ENCODE measurements at regions not wholly inside any gene's neighbourhood (a gene's known extent, or its start where the extent isn't known, plus 50 kb on each side); places are given as distances from the start of the nearest gene placed in this dataset.

DNA sequence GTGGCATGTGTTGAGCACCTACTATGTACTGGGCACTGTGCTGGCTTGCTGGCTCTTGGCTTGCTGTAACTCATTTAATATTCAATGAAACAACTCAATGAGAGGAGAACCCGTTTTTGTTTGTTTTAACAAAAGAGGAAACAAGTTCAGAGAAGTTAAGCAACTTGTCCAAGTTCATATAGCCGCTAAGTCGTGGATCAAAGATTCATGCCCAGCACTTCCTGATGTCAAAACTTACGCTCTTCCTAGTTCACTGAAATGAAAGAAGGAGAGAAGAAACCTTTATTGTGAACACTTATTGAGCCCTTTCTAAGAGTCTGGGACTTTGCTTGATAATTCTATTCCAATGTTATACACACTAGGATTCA, 475.9 kb downstream of the PTPRU start:
- no peak for DNase-seq

DNA sequence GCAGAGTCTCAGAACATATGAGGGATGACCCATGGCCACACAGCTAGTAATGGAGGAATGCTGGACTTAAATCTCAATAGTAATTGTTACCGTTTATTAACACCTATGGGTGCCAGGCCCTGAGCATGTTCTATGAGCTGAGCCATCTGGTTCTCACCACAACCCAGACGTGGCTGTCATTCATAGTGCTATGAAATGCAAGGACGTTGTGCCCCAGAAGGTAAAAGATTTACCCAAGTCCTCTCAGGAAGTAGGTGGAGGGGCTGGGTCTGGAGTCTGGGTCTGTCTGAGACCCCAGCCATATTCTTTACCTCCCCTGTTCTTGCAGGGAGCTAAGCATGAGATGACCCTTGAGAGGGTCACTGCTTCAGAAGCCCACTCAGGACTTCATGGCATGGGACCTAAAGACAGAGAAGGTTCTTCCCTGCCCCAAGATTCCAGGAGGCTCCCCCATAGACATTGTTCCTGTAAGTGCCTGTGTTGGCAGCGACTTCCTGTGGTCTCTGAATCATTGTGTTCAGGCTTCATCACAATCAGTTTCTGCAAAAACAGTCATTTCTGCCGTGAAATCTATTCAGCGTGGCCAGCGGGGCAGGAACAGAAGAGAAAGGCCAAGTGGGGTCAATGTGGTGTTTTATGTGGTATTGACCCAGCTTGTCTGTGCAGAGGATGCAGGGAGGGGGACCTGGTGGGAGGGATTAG, 475.4 kb downstream of the PTPRU start:
- DNase-seq: no peak

- no peak for DNase-seq
These were observed 473.5 kb downstream of the PTPRU start for GRCh38 chr1:29709704-29710280.

DNA sequence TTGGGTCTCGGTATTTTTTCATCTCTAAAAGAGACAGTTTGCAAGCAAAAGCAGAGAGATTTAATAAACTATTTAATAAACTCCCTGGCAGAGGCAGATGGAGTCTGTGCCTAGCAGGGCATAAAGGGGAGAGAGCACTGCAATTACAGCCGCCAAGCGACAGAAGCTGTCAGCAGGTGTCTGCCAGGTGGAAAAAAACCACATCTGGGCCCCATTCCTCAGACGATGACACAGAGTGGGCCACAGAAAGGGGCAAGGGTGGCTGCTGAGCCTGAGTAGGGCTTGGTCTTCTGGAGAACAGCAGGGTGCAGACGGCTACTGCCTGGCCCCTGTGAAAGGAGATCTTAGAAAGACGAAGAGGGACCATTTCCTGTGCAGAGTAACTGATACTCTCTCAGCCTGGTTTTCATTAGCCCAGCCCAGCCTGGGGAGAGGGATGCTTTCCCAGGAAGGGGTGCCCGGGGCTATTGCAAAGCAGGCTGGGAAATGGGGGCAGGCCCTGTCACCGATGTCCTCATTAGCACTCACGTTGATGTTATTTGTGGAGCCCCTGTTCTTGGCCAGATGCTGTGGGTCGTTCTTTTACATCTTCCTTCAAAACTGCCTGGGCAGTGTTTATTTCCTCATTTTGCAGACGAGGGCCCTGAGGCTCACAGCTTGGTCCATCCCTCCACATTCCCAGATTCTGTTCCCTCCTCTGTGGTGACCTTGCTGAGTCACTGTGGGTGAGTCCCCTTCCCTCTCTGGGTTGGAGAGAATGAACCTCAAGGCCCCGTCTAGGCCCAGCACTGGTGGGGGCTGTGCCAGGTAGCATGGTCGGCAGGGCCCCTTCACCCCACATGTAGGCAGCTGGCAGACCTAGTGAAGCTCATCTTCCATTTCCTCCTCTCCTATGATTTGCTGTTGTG, 472.7 kb downstream of the PTPRU start:
- DNase-seq: no peak

- no peak for DNase-seq
These were observed 472.1 kb downstream of the PTPRU start for GRCh38 chr1:29708381-29708780.

DNA sequence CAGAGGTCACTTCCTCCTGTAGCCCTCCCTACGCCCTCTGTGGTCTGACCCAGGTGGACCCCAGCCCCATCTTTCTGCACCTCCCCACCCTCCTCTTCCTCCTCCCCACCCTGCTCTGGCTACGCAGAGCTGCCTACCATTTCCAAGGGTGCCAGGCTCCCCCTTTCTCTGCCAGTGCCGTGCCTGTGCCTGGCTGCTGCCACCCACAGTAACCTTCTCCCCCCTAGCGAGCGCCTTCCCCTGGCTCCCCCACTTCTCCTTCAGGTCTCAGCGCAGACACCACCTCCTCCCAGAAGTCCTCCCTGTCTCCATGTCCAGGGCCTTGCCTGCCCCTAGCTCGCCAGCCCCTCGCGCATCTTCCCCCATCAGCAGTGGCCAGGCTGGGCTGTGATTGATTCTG, 471.5 kb downstream of the PTPRU start:
- DNase-seq: no peak

DNA sequence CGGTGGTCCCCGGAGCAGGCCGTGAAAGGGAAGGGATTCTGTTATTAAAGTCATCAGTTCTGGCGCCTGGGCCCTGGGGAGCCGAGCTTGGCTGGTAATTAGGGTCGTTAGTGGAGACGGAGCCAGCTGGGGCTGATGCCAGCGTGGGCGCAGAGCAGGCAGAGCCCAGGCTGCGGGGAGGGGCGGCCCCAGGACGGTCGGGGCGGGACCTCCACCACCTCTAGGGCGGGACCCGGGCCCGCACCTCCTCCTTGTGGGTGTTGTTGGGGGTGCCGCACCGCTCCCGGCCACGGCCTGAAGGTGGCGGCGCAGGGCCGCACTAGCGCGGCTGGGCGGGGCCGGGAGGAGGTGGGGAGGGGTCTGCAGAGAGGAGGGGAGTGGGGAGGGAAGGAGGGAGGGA, 470.6 kb downstream of the PTPRU start:
- DNase-seq: peak; percentile 11

GRCh38 chr1:29704430-29704829, 468.1 kb downstream of the PTPRU start:
- no peak for DNase-seq

DNA sequence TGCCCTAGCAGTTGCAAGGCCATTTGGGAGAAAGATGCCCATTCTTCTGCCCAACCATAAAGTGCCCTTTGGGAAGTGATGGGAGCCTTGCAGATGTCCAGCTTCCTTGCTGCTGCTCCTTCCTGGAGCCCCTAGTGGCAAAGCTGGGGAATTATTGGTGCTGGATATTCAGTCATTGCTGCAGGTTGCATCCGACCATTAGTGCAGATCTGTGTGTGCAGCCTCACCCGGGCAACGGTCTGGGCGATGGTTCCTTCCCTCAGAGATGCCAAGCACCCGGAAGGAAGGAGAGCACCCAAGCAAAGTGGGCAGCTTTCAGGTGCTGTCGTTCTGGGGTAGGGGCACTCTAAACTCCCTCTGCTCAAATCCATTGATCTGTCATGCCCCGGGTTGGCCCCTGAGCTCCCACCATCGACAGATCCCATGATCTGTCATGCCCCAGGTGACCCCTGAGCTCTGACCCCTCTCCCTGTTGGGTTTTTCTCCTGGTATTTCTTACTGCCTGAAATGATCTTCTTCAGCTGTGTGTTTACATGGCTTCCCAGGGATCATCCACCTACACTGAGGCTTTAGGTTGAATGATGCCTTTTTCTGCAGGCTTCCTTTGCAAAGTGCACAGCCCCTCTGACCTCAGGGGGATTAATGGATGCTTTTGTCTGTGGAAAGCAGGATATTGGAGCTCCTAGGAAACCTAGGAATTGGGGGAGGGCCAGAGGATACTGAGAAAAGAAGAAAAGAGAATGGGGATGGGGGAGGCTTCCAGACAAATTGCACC, 467.5 kb downstream of the PTPRU start:
- DNase-seq: no peak

GRCh38 chr1:29700491-29700890, 464.2 kb downstream of the PTPRU start:
- no peak for DNase-seq

DNA sequence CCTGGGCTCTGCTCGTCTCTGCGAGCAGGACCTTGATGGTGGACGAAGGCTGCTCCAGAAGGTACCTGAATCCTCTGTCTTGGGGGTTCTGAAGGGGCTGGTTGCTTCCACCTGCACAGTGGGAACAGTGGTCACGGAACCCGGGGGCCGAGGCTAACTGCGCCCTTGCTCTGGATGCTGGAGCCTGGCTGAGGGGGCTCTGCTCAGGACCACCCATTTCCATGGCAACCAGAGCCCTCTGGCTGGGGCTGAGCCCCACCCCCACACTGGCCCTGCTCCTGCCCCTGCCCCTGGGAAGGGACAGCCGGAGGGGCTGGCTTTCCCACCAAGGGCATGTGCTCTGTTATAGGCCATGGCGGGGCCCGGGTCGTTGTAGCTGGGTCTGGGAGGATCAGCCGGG, 462.3 kb downstream of the PTPRU start:
- no peak for DNase-seq

DNA sequence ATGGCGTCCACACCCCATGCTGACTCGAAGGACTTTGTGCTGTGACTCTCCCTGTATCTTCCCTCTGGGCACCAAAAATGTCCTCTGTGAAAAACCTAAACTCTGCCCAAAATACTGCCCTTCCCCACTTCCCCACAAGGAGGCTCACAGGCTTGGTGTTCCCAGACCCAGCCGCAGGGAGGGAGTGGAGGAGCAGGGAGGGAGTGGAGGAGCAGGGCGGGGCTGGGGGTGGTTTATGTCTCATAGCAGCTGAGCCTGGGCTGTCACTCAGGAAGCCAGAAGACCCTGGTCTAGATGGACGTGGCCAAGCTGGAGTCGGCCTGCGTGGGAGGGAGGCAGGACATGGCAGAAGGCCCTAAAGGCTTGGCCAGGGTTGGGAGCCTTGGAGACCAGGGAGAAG, 461.7 kb downstream of the PTPRU start:
- no peak for DNase-seq

GRCh38 chr1:29697391-29697780, 461.1 kb downstream of the PTPRU start:
- DNase-seq: no peak

DNA sequence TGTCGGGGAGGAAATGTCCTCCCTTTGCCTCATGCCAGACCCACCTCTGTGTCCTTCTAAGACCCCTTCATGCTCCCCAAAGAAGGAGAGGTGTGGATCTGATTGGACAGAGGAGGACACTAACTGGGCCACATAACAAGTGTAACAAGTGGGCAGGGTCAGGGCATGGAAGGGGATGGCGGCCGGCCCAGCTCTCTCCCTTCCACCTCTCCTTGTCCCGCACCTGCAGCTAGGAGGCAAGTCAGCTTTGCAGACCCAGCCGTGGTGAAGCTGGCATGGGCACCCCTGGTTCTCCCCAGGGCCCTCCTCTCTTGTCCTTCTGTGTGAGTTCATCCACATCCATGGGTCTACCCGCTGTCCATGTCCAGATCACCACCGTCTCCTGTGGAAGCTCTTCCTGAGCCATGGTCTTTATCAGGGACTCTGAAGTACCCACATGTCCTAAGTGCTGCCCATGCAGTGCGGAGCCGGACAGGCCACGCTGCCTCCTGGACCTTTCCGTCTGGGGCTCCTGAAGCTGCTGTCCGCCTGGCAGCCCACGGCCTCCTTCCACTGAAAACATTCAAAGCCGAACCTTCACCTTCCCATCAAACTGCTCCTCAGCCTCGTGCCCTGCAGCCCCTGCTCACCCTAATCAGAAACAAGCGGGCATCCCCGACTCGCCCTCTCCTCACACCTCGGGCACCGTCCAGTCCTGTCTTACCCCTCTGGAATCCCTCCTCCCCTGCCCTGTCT, 460.5 kb downstream of the PTPRU start:
- no peak for DNase-seq

- no peak for DNase-seq
These were observed 459.5 kb downstream of the PTPRU start for GRCh38 chr1:29695803-29696202.

- DNase-seq: no peak
These were observed 458.7 kb downstream of the PTPRU start for GRCh38 chr1:29695036-29695435.

DNA sequence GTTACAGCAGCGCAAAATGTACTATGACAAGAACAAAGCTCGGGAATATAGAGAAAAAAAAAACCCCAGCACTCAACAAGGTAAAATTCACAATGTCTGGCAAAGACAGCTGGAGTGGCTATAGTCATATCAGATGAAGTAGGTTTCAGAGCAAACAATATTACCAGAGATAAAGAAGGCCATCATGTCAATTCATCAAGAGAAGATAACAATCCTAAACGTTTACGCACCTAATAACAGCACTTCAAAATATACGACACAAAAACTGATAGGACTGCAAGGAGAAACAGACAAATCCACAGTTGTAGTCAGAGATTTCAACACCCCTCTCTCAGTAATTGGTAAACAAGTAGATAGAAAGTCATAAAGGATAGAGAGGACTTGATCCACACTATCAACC, 455.2 kb downstream of the PTPRU start:
- no peak for DNase-seq

GRCh38 chr1:29690156-29690555, 453.8 kb downstream of the PTPRU start:
- no peak for DNase-seq

DNA sequence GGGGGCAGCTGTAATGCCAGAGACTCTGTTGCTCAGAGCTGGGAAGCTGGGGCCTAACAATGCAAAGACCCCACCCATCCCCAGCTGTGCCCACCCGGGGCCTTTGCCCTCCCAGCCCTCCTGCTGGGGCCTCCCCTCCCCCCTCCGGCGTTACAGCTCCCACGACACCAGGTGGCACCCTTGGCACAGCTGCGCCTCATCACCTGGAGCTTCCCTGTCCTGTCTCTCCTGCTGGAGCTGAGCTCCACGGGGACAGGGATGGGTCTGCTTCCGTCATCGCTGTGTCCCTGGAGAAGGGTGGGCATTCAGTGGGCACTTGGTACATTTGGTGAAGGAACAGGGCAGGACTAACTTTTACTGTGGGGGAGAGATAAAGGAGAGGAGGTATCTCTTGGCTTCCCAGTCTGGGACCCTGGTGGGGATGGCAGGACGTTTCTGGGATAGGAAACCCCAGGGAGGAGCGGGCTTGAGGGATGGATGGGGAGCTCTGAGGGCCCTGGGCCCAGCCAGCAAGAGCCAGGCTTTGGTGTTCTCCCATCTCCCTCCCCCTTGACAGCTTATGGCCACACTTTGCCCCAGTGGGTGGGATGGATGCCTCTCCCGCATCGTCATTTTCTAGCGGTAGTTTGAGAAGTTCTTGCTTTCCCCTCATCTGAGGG, 453.2 kb downstream of the PTPRU start:
- no peak for DNase-seq

- DNase-seq: no peak
These were observed 452.4 kb downstream of the PTPRU start for GRCh38 chr1:29688471-29689365.

Data from hindlimb muscle (tissue), 1 donor.